ENCODE measurements at regions not wholly inside any gene's neighbourhood (a gene's known extent, or its start where the extent isn't known, plus 50 kb on each side); places are given as distances from the start of the nearest gene placed in this dataset.

GRCh38 chr3:135803028-135803692, 162.4 kb upstream of the PPP2R3A start:
- TF ChIP-seq CTCF (IDR thresholded peaks at IDR 0.05) = no peak
- intact Hi-C loops (cut with DNase I) = no loop called here
- H3K27me3 ChIP-seq = no peaks in the 10 kb centered on the region
- no peak for DNase-seq
- no peaks in the 10 kb centered on the region for H3K36me3 ChIP-seq
- H3K9ac ChIP-seq (ENCODE audit: low read depth in 2 of 2, low read length in 2 of 2) = no peak overlapping the region
- H3K4me3 ChIP-seq = no peak overlapping the region
- H3K9me3 ChIP-seq = no peaks in the 10 kb centered on the region
- H3K27ac ChIP-seq = no peak overlapping the region
- H3K4me1 ChIP-seq = peaks cover 10% of the 10 kb centered on the region

- H3K9ac ChIP-seq (ENCODE audit: low read depth in 2 of 2, low read length in 2 of 2) = no peak overlapping the region
- intact Hi-C loops (cut with DNase I) = no loop called here
- no peaks in the 10 kb centered on the region for H3K9me3 ChIP-seq
- no peaks in the 10 kb centered on the region for H3K36me3 ChIP-seq
- DNase-seq = no peak
- no peak overlapping the region for H3K4me3 ChIP-seq
- H3K27me3 ChIP-seq = no peaks in the 10 kb centered on the region
- peaks cover 8% of the 10 kb centered on the region for H3K4me1 ChIP-seq
- no peak for TF ChIP-seq CTCF (IDR thresholded peaks at IDR 0.05)
- no peak overlapping the region for H3K27ac ChIP-seq
These were observed 159.8 kb upstream of the PPP2R3A start for GRCh38 chr3:135805752-135806151.

- no peaks in the 10 kb centered on the region for H3K27me3 ChIP-seq
- H3K9me3 ChIP-seq = no peaks in the 10 kb centered on the region
- H3K4me1 ChIP-seq = peaks cover 8% of the 10 kb centered on the region
- intact Hi-C loops (cut with DNase I) = no loop called here
- no peak overlapping the region for H3K4me3 ChIP-seq
- TF ChIP-seq CTCF (IDR thresholded peaks at IDR 0.05) = no peak
- H3K27ac ChIP-seq = no peak overlapping the region
- H3K9ac ChIP-seq (ENCODE audit: low read depth in 2 of 2, low read length in 2 of 2) = no peak overlapping the region
- no peak for DNase-seq
- H3K36me3 ChIP-seq = no peaks in the 10 kb centered on the region
These were observed 159.2 kb upstream of the PPP2R3A start for GRCh38 chr3:135806317-135806716.

GRCh38 chr3:135807879-135808278, 157.6 kb upstream of the PPP2R3A start:
- H3K9me3 ChIP-seq = no peaks in the 10 kb centered on the region
- H3K27me3 ChIP-seq = no peaks in the 10 kb centered on the region
- no peak overlapping the region for H3K9ac ChIP-seq (ENCODE audit: low read depth in 2 of 2, low read length in 2 of 2)
- no peaks in the 10 kb centered on the region for H3K4me1 ChIP-seq
- DNase-seq = no peak
- TF ChIP-seq CTCF (IDR thresholded peaks at IDR 0.05) = no peak
- H3K27ac ChIP-seq = no peak overlapping the region
- H3K4me3 ChIP-seq = no peak overlapping the region
- H3K36me3 ChIP-seq = no peaks in the 10 kb centered on the region
- intact Hi-C loops (cut with DNase I) = no loop called here

GRCh38 chr3:135809021-135809634, 156.4 kb upstream of the PPP2R3A start:
- Histone ChIP-seq H3K27ac (no peak overlapping the region), H3K4me3 (no peak overlapping the region), H3K27me3 (no peaks in the 10 kb centered on the region), H3K4me1 (no peaks in the 10 kb centered on the region), H3K9ac (ENCODE audit: low read depth in 2 of 2, low read length in 2 of 2) (no peak overlapping the region), H3K36me3 (no peaks in the 10 kb centered on the region), H3K9me3 (no peaks in the 10 kb centered on the region)
- no peak for TF ChIP-seq CTCF (IDR thresholded peaks at IDR 0.05)
- intact Hi-C loops (cut with DNase I) = no loop called here
- no peak for DNase-seq
